ENCODE measurements at regions not wholly inside any gene's neighbourhood (a gene's known extent, or its start where the extent isn't known, plus 50 kb on each side); places are given as distances from the start of the nearest gene placed in this dataset.
"Not testable (repeated sequence)": the region's sequence is repeated elsewhere in the genome, so short reads cannot be mapped to it uniquely, and the experiment has no call there.

DNA sequence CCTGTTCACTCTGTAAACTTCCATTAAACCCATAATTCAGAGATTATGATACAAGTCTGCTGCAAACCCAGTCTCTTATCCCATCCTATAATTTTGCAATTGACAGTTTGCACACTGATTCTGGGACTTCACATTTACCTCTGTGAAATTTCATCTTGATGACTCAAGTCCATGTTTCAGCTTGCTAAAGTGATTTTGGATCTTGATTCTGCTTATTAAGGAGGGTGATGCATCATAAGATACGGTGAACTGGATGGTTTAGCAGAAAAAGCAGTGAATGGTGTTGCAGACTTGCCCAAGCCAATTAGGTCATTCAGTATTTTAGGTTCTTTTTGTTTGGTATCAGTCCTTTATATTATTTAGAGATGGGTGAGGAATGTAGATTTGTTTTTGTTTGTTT, 125.5 kb upstream of the PODXL start:
- ChIA-PET POLR2A (no interaction called here), CTCF (interaction anchor here (0.7 kb wide), 1 partner anchor 1918 kb away, joined by 3 read pairs; no protein-coding TSS in a partner anchor)
- H3K4me1 Mint-ChIP-seq, result no peaks in the 10 kb centered on the region
- H3K9me3 Mint-ChIP-seq, result peaks cover 17% of the 10 kb centered on the region
- H3K27ac Mint-ChIP-seq, result no peak overlapping the region
- H3K4me3 Mint-ChIP-seq, result no peak overlapping the region
- H3K36me3 Mint-ChIP-seq, result peaks cover 8% of the 10 kb centered on the region; the same call in 1 of the 2 replicates
- ATAC-seq (no peak), DNase-seq (ENCODE audit: low spot score) (no peak)
- H3K27me3 Mint-ChIP-seq (ENCODE audit: low read depth), result peaks cover 3% of the 10 kb centered on the region; the same call in 1 of the 2 replicates
- TF ChIP-seq, protein P1, sequence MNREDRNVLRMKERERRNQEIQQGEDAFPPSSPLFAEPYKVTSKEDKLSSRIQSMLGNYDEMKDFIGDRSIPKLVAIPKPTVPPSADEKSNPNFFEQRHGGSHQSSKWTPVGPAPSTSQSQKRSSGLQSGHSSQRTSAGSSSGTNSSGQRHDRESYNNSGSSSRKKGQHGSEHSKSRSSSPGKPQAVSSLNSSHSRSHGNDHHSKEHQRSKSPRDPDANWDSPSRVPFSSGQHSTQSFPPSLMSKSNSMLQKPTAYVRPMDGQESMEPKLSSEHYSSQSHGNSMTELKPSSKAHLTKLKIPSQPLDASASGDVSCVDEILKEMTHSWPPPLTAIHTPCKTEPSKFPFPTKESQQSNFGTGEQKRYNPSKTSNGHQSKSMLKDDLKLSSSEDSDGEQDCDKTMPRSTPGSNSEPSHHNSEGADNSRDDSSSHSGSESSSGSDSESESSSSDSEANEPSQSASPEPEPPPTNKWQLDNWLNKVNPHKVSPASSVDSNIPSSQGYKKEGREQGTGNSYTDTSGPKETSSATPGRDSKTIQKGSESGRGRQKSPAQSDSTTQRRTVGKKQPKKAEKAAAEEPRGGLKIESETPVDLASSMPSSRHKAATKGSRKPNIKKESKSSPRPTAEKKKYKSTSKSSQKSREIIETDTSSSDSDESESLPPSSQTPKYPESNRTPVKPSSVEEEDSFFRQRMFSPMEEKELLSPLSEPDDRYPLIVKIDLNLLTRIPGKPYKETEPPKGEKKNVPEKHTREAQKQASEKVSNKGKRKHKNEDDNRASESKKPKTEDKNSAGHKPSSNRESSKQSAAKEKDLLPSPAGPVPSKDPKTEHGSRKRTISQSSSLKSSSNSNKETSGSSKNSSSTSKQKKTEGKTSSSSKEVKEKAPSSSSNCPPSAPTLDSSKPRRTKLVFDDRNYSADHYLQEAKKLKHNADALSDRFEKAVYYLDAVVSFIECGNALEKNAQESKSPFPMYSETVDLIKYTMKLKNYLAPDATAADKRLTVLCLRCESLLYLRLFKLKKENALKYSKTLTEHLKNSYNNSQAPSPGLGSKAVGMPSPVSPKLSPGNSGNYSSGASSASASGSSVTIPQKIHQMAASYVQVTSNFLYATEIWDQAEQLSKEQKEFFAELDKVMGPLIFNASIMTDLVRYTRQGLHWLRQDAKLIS (CRISPR knock-in tag; IDR thresholded peaks at IDR 0.05; ENCODE audit: borderline replicate concordance), result no peak
- no peak for TF ChIP-seq GTF2I (CRISPR knock-in tag; conservative IDR thresholded peaks at IDR 0.05)
- TF ChIP-seq MYBL2 (CRISPR knock-in tag; IDR thresholded peaks at IDR 0.05), result no peak
- TF ChIP-seq SP1 (CRISPR knock-in tag; conservative IDR thresholded peaks at IDR 0.05), result no peak
- TF ChIP-seq, protein P2, sequence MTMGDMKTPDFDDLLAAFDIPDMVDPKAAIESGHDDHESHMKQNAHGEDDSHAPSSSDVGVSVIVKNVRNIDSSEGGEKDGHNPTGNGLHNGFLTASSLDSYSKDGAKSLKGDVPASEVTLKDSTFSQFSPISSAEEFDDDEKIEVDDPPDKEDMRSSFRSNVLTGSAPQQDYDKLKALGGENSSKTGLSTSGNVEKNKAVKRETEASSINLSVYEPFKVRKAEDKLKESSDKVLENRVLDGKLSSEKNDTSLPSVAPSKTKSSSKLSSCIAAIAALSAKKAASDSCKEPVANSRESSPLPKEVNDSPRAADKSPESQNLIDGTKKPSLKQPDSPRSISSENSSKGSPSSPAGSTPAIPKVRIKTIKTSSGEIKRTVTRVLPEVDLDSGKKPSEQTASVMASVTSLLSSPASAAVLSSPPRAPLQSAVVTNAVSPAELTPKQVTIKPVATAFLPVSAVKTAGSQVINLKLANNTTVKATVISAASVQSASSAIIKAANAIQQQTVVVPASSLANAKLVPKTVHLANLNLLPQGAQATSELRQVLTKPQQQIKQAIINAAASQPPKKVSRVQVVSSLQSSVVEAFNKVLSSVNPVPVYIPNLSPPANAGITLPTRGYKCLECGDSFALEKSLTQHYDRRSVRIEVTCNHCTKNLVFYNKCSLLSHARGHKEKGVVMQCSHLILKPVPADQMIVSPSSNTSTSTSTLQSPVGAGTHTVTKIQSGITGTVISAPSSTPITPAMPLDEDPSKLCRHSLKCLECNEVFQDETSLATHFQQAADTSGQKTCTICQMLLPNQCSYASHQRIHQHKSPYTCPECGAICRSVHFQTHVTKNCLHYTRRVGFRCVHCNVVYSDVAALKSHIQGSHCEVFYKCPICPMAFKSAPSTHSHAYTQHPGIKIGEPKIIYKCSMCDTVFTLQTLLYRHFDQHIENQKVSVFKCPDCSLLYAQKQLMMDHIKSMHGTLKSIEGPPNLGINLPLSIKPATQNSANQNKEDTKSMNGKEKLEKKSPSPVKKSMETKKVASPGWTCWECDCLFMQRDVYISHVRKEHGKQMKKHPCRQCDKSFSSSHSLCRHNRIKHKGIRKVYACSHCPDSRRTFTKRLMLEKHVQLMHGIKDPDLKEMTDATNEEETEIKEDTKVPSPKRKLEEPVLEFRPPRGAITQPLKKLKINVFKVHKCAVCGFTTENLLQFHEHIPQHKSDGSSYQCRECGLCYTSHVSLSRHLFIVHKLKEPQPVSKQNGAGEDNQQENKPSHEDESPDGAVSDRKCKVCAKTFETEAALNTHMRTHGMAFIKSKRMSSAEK (CRISPR knock-in tag; IDR thresholded peaks at IDR 0.05; ENCODE audit: borderline replicate concordance), result no peak
- TF ChIP-seq TCF7 (CRISPR knock-in tag; IDR thresholded peaks at IDR 0.05; ENCODE audit: low read depth), result no peak
- TF ChIP-seq, protein P3, sequence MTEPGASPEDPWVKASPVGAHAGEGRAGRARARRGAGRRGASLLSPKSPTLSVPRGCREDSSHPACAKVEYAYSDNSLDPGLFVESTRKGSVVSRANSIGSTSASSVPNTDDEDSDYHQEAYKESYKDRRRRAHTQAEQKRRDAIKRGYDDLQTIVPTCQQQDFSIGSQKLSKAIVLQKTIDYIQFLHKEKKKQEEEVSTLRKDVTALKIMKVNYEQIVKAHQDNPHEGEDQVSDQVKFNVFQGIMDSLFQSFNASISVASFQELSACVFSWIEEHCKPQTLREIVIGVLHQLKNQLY (CRISPR knock-in tag; IDR thresholded peaks at IDR 0.05), result no peak

- DNase-seq (ENCODE audit: low spot score); POLR2A ChIA-PET; ATAC-seq; H3K4me1 Mint-ChIP-seq; H3K27ac Mint-ChIP-seq; CTCF ChIA-PET; H3K27me3 Mint-ChIP-seq (ENCODE audit: low read depth); H3K4me3 Mint-ChIP-seq; H3K36me3 Mint-ChIP-seq: not testable (repeated sequence)
- peaks cover 17% of the 10 kb centered on the region for H3K9me3 Mint-ChIP-seq
Measured at GRCh38 chr7:131679071-131679470, 122.6 kb upstream of the PODXL start.

- ATAC-seq; H3K4me3 Mint-ChIP-seq; CTCF ChIA-PET; H3K4me1 Mint-ChIP-seq; DNase-seq (ENCODE audit: low spot score); H3K36me3 Mint-ChIP-seq; POLR2A ChIA-PET; H3K27ac Mint-ChIP-seq: not testable (repeated sequence)
- Mint-ChIP-seq H3K27me3 (ENCODE audit: low read depth) (peaks cover 14% of the 10 kb centered on the region), H3K9me3 (peaks cover 12% of the 10 kb centered on the region)
Measured at GRCh38 chr7:131676850-131677249, 120.4 kb upstream of the PODXL start.

GRCh38 chr7:131674131-131674530, 117.7 kb upstream of the PODXL start:
- Mint-ChIP-seq H3K27ac (no peak overlapping the region), H3K9me3 (no peaks in the 10 kb centered on the region), H3K4me3 (no peak overlapping the region), H3K27me3 (ENCODE audit: low read depth) (peaks cover 23% of the 10 kb centered on the region), H3K4me1 (no peaks in the 10 kb centered on the region), H3K36me3 (no peaks in the 10 kb centered on the region)
- POLR2A ChIA-PET, result no interaction called here
- no peak for ATAC-seq
- no peak for DNase-seq (ENCODE audit: low spot score)
- CTCF ChIA-PET, result interaction anchor here (0.5 to 0.7 kb wide), 2 partner anchors 15 to 886 kb away, joined by 3 read pairs; no protein-coding TSS in a partner anchor
- TF ChIP-seq NR2C2 (CRISPR knock-in tag; IDR thresholded peaks at IDR 0.05) (no peak), CREB1 (CRISPR knock-in tag; IDR thresholded peaks at IDR 0.05) (no peak)
